RWPE2 (cell line): ENCODE measurements at regions not wholly inside any gene's neighbourhood (a gene's known extent, or its start where the extent isn't known, plus 50 kb on each side); places are given as distances from the start of the nearest gene placed in this dataset.

Experiments used
- ATAC-seq: fragments of 200-7000 bp; cut with Tn5 transposase; 3 replicates; pipeline ENCODE4 v1.9.1; 2021; ENCODE audit warnings: low read depth
- DNase-seq: peaks from one replicate; pipeline ENCODE4 v3.0.0-alpha.2; 2020; ENCODE audit warnings: low spot score
- H3K27ac ChIP-seq: fragments of 450-650 bp; 2 replicates; pipeline ENCODE4 v1.5.1; 2017; ENCODE audit warnings: mild to moderate bottlenecking; ENCODE audit not compliant: poor library complexity, severe bottlenecking
- H3K27me3 ChIP-seq: fragments of 250-450 bp; sonication (Bioruptor Pico); 2 replicates; pipeline ENCODE4 v1.5.1; 2021; ENCODE audit warnings: mild to moderate bottlenecking, moderate library complexity; ENCODE audit not compliant: insufficient read depth, poor library complexity, severe bottlenecking
- H3K36me3 ChIP-seq: fragments of 250-450 bp; sonication (Bioruptor Pico); 2 replicates; pipeline ENCODE4 v1.5.1; 2020; ENCODE audit warnings: low read depth, mild to moderate bottlenecking, moderate library complexity
- H3K4me1 ChIP-seq: fragments of 250-450 bp; sonication (Bioruptor Pico); 2 replicates; pipeline ENCODE4 v1.5.1; 2021; ENCODE audit warnings: mild to moderate bottlenecking, moderate library complexity; ENCODE audit not compliant: insufficient read depth, poor library complexity, severe bottlenecking
- H3K4me3 ChIP-seq: fragments of 250-450 bp; sonication (Bioruptor Pico); 2 replicates; pipeline ENCODE4 v1.5.1; 2021; ENCODE audit warnings: mild to moderate bottlenecking, moderate library complexity; ENCODE audit not compliant: severe bottlenecking
- H3K9me3 ChIP-seq: fragments of 250-450 bp; sonication (Bioruptor Pico); 2 replicates; pipeline ENCODE4 v1.5.1; 2021; ENCODE audit warnings: mild to moderate bottlenecking, moderate library complexity; ENCODE audit not compliant: severe bottlenecking
- CTCF ChIP-seq: fragments of 450-650 bp; IDR thresholded peaks from one replicate; pipeline ENCODE4 v1.5.1; 2017; ENCODE audit warnings: mild to moderate bottlenecking, moderate library complexity; ENCODE audit not compliant: poor library complexity, severe bottlenecking

- Histone ChIP-seq H3K27me3 (peaks cover 5% of the 10 kb centered on the region), H3K4me3 (no peak overlapping the region), H3K27ac (no peak overlapping the region), H3K36me3 (no peaks in the 10 kb centered on the region), H3K4me1 (no peaks in the 10 kb centered on the region), H3K9me3 (no peaks in the 10 kb centered on the region)
- ATAC-seq = 0 out of 3 replicates have a peak, but pooled peaks have one; percentile 23
- DNase-seq = no peak
- peak; percentile 46 for TF ChIP-seq CTCF
These were observed 308.2 kb downstream of the EN1 start for GRCh38 chr2:118539290-118539689.

- no peak for TF ChIP-seq CTCF
- no peaks in the 10 kb centered on the region for H3K4me1 ChIP-seq
- H3K9me3 ChIP-seq = no peaks in the 10 kb centered on the region
- no peak overlapping the region for H3K4me3 ChIP-seq
- peaks cover 5% of the 10 kb centered on the region for H3K27me3 ChIP-seq
- no peak for DNase-seq
- no peaks in the 10 kb centered on the region for H3K36me3 ChIP-seq
- no peak overlapping the region for H3K27ac ChIP-seq
- ATAC-seq = no peak
These were observed 311.1 kb downstream of the EN1 start for GRCh38 chr2:118536306-118536705.

- ATAC-seq (no peak), DNase-seq (no peak)
- Histone ChIP-seq H3K4me3 (no peak overlapping the region), H3K27me3 (peaks cover 5% of the 10 kb centered on the region), H3K27ac (no peak overlapping the region), H3K9me3 (no peaks in the 10 kb centered on the region), H3K36me3 (no peaks in the 10 kb centered on the region), H3K4me1 (no peaks in the 10 kb centered on the region)
- no peak for TF ChIP-seq CTCF
These were observed 311.6 kb downstream of the EN1 start for GRCh38 chr2:118535818-118536212.

GRCh38 chr2:118535171-118535817 lies 312.2 kb downstream of the EN1 start:
- peaks cover 5% of the 10 kb centered on the region for H3K27me3 ChIP-seq
- DNase-seq (no peak), ATAC-seq (no peak)
- no peaks in the 10 kb centered on the region for H3K36me3 ChIP-seq
- H3K4me1 ChIP-seq = no peaks in the 10 kb centered on the region
- no peak for TF ChIP-seq CTCF
- no peak overlapping the region for H3K27ac ChIP-seq
- no peaks in the 10 kb centered on the region for H3K9me3 ChIP-seq
- no peak overlapping the region for H3K4me3 ChIP-seq

- DNase-seq = no peak
- ATAC-seq = peak; percentile 67
- no peak overlapping the region for H3K27ac ChIP-seq
- no peak for TF ChIP-seq CTCF
- H3K27me3 ChIP-seq = no peaks in the 10 kb centered on the region
- no peaks in the 10 kb centered on the region for H3K9me3 ChIP-seq
- no peaks in the 10 kb centered on the region for H3K36me3 ChIP-seq
- no peaks in the 10 kb centered on the region for H3K4me1 ChIP-seq
- no peak overlapping the region for H3K4me3 ChIP-seq
These were observed 316.5 kb downstream of the EN1 start for GRCh38 chr2:118530976-118531375.
